ENCODE measurements at regions not wholly inside any gene's neighbourhood (a gene's known extent, or its start where the extent isn't known, plus 50 kb on each side); places are given as distances from the start of the nearest gene placed in this dataset.

DNA sequence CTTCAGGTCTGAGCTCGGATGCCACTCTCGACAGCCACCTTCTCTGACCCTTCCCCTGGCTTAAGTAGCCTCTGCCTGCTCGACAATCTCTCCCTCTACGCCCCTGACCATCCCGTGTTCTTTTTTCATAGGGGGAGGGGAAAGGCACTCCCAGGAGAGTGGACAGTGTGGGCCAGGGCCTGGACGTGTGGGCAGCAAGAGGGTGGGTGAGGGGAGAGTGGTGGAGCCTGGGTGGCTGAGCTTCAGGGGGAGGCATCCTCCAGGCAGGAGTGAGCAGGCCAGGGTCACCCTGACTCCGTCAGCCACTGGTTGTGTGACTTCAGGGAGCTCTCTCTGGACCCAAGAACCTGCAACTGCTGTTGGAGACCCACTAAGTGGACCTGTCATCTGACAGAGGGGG, 92.7 kb downstream of the CEBPB start:
- no peaks in the 10 kb centered on the region for H4K20me1 ChIP-seq (replicated peaks; ENCODE audit: control insufficient read depth, extremely low read depth, insufficient read depth, low read length)
- no peak overlapping the region for H3K9ac ChIP-seq (replicated peaks; ENCODE audit: extremely low read depth, insufficient read depth, low read length)
- ChIA-PET POLR2A (no interaction called here), CTCF (interaction anchor here (1.3 to 2.2 kb wide), 3 partner anchors 9 to 92 kb away, joined by 3 to 7 read pairs (median 4); no protein-coding TSS in a partner anchor)
- intact Hi-C loops (cut with micrococcal nuclease) (no loop called here), dilution Hi-C loops (cut with MboI; ENCODE audit: extremely low pct_ligation_motif_present, low sequenced_read_pairs) (no loop called here)
- no peaks in the 10 kb centered on the region for H3K36me3 ChIP-seq (ENCODE audit: control insufficient read depth in 2 of 2, extremely low read depth in 1 of 2, insufficient read depth in 2 of 2, low read length in 2 of 2)
- H3K27ac ChIP-seq (ENCODE audit: insufficient read depth, low read depth, low read length) = no peak overlapping the region
- H3K79me2 ChIP-seq (ENCODE audit: control insufficient read depth, insufficient read depth, low read length) = no peaks in the 10 kb centered on the region
- DNase-seq (ENCODE audit: low read depth, low spot score) (no peak), FAIRE-seq (no peak)
- no peaks in the 10 kb centered on the region for H3K9me3 ChIP-seq (replicated peaks; ENCODE audit: control insufficient read depth, insufficient read depth, low read length)
- no peaks in the 10 kb centered on the region for H3K9me1 ChIP-seq (replicated peaks; ENCODE audit: control insufficient read depth, extremely low read depth, insufficient read depth, low read length)
- no peaks in the 10 kb centered on the region for H3K27me3 ChIP-seq (ENCODE audit: control insufficient read depth in 2 of 2, insufficient read depth in 2 of 2, low read length in 2 of 2)
- H2AFZ ChIP-seq (ENCODE audit: low read depth, low read length) = no peak overlapping the region
- no peak for TF ChIP-seq POLR2A (IDR thresholded peaks at IDR 0.05; ENCODE audit: low read depth, low read length)
- no peak for TF ChIP-seq GATA2 (IDR thresholded peaks at IDR 0.05; ENCODE audit: insufficient read depth, insufficient read length, low read depth, low read length)
- TF ChIP-seq, protein P1, sequence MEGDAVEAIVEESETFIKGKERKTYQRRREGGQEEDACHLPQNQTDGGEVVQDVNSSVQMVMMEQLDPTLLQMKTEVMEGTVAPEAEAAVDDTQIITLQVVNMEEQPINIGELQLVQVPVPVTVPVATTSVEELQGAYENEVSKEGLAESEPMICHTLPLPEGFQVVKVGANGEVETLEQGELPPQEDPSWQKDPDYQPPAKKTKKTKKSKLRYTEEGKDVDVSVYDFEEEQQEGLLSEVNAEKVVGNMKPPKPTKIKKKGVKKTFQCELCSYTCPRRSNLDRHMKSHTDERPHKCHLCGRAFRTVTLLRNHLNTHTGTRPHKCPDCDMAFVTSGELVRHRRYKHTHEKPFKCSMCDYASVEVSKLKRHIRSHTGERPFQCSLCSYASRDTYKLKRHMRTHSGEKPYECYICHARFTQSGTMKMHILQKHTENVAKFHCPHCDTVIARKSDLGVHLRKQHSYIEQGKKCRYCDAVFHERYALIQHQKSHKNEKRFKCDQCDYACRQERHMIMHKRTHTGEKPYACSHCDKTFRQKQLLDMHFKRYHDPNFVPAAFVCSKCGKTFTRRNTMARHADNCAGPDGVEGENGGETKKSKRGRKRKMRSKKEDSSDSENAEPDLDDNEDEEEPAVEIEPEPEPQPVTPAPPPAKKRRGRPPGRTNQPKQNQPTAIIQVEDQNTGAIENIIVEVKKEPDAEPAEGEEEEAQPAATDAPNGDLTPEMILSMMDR (IDR thresholded peaks at IDR 0.05; ENCODE audit: extremely low read depth in 1 of 2, insufficient read depth in 1 of 2, low read depth in 1 of 2, low read length in 2 of 2) = no peak
- TF ChIP-seq FOS (IDR thresholded peaks at IDR 0.05; ENCODE audit: borderline replicate concordance, insufficient read depth, low read length) = no peak
- TF ChIP-seq MYC (IDR thresholded peaks at IDR 0.05; ENCODE audit: low read depth, low read length) = no peak
- TF ChIP-seq JUN (IDR thresholded peaks at IDR 0.05; ENCODE audit: borderline replicate concordance, insufficient read depth, insufficient read length, low read depth) = no peak
- TF ChIP-seq EZH2 (IDR thresholded peaks at IDR 0.05; ENCODE audit: borderline replicate concordance, low read depth, low read length, severe bottlenecking) = no peak
- TF ChIP-seq, protein P2, sequence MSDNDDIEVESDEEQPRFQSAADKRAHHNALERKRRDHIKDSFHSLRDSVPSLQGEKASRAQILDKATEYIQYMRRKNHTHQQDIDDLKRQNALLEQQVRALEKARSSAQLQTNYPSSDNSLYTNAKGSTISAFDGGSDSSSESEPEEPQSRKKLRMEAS (IDR thresholded peaks at IDR 0.05; ENCODE audit: insufficient read depth, insufficient read length) = no peak
- no peak for TF ChIP-seq POLR2AphosphoS5 (IDR thresholded peaks at IDR 0.05; ENCODE audit: insufficient read depth, low read depth, low read length)
- peaks cover 28% of the 10 kb centered on the region for H3K4me1 ChIP-seq (ENCODE audit: control insufficient read depth, extremely low read depth, insufficient read depth, low read length)
- H3K4me3 ChIP-seq (replicated peaks in 1 of 3; ENCODE audit: insufficient read depth in 1 of 3, low read depth in 1 of 3, low read length in 3 of 3) = no peak overlapping the region
- H3K4me2 ChIP-seq (ENCODE audit: insufficient read depth, low read length) = no peak overlapping the region
- no TSS peak for BruUV-seq (replicated peaks)

Measured in endothelial cell of umbilical vein (primary cell).